HG02571 (cell line): ENCODE measurements at regions not wholly inside any gene's neighbourhood (a gene's known extent, or its start where the extent isn't known, plus 50 kb on each side); places are given as distances from the start of the nearest gene placed in this dataset.
"Not testable (repeated sequence)": the region's sequence is repeated elsewhere in the genome, so short reads cannot be mapped to it uniquely, and the experiment has no call there.

Source experiments
- ATAC-seq: cut with Tn5 transposase; IDR thresholded peaks from one replicate; pipeline ENCODE4 v1.9.1; 2021; ENCODE audit warnings: mild to moderate bottlenecking, moderate library complexity; ENCODE audit not compliant: unreplicated experiment

DNA sequence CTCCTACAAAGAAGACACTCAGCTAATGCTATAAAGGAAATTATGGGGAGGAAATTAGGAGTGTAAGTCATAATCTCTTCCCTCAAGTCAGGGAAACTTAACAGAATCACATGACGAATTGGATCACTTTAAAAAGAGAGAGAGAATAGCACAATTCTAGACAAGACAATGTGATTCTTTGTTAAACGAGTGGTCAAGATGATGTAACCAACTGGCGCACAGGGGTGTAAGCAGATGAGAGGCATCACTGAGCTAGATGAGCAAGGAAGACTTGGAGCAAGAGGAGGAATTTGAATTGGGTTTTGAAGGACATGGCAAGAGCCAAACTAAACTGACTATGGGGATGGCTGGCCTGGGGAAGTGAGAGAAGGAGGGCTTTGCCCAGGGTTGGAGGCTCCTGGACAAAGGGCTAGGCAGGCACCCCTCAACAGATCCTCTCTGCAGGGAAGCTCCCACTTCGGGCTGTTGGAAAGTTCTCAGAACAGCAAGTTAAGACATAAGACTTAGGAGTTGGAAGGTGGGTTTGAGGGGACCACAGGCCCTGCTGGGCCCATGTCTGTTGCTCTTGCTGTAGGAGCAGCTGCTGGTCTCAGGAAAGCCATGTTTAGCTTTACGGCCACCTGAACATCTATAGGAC lies 123.9 kb upstream of the GRIK3 start:
- no peak for ATAC-seq

DNA sequence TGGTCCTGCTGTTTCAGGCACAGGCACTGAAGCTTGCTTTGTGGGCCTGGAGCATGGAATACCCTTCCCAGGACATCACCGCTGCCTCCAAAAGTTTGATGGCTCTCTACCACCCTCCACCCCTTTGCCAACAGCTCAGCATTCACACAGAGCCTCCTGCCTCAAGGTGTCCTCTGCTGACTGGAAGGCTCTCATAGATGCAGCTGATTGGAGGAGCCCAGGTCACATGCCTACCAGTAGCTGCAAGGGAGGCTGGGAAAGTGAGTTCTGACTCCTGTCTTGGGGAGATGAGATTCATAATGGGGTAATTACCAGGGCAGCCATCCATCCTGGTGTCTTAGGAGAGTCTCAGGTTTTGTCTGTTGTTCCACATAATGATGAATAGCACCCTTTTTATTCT lies 124.8 kb upstream of the GRIK3 start:
- ATAC-seq = no peak

DNA sequence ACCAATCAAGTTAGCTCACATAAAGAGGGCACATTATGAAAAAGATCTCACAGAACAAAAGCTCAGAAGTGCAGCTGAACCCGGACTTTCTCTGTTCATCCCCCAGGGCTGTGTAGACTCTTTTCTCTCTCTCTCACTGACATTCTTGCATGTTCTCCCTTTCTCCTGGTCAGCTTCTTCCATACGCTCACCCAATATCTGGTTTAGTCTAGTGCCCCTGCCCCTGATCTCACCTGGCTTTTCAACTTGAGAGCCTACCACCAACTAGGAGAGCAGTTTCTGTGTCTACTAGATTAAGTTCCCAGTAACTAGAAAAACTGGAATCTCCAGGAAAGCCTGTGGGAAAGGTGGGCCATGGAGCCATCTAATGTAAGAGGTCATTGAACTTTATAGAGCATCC lies 126.9 kb upstream of the GRIK3 start:
- no peak for ATAC-seq

DNA sequence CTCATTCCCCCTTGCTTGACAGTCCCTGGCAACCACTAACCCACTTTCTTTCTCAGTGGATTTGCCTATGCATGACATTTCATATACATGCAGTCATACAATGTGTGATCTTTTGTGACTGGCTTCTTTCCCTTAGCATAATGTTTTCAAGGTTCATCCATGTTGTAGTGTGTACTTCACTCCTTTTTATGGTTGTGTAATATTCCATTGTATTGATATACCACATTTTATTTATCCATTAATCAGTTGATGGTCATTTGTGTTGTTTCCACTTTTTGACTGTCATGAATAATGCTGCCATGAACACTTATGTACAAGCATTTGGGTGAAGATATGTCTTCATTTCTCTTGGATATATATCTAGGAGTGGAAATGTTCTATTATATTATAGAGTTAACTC lies 127.7 kb upstream of the GRIK3 start:
- no peak for ATAC-seq

DNA sequence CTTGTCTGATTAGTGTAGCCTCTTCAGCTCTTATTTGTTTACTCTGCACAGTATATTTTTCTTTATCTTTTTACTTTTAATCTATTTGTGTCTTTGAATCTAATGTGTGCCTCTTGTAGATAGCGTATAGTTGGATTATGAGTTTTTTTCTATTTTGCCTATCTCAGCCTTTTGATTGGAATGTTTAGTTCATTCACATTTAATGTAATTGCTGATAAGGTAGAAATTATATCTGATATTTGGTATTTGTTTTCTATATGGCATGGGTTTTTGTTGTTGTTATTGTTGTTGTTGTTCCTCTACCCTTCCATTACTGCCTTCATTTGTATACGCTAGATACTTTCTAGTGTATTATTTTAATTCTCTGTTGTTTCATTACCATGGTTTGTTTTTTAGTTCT lies 131.7 kb upstream of the GRIK3 start:
- ATAC-seq = no peak

DNA sequence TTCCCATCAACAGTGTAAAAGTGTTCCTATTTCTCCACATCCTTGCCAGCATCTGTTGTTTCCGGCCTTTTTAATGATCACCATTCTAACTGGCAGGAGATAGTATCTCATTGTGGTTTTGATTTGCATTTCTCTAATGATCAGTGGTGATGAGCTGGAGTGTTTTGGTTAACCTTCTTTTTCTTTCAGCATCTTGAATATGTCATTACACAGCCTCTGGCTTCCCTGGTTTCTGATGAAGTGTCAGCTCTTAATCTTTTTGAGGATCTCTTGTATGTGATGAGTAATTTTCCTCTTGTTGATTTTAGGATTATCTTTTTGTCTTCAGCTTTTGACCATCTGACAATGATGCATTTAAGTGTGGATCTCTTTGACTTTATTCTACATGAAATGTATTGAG lies 133.2 kb upstream of the GRIK3 start:
- no peak for ATAC-seq

DNA sequence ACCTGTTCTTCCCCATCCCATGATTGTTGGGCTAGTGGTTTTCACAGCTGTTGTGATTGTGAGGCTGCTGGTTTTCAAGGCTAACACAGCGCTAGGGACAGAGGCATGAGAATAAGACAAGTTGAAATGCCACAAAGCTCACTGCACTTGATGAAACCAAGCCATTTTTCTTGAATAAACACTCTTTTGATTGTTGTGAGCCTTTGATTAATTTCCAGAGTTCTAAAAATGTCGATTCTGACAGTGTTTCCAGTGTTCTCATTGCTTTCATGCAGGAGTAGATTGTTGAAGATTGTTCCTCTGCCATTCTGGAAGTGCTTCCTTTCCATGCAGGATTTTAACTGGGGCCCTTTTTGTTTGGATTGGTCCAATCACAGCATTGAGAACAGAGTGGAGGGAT lies 134.9 kb upstream of the GRIK3 start:
- no peak for ATAC-seq

DNA sequence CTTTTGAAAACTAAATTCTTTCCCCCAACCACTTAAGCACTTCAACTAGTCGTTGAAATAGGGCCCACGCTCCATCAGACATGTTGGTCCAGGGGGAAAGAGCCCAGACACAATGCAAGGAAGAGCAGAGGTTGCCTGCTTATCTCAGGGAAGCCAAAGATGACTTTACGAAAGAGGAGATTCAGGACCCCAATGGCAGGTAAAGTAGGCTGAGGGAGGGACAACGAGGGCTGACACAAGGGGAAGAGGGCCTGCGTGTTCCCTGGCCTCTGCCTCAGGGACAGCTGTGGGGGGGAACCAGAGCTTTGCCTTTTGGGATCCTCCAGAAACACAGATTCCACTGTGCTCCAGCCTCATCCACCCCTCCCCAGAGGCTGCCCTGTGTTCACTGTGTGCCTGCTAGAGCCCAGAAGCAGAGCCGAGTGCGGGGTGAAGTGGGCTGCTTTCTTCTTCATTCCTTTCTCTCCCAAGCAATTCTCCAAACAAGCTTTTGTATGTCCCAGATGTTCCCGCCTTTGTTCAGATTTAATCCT lies 135.5 kb upstream of the GRIK3 start:
- no peak for ATAC-seq

DNA sequence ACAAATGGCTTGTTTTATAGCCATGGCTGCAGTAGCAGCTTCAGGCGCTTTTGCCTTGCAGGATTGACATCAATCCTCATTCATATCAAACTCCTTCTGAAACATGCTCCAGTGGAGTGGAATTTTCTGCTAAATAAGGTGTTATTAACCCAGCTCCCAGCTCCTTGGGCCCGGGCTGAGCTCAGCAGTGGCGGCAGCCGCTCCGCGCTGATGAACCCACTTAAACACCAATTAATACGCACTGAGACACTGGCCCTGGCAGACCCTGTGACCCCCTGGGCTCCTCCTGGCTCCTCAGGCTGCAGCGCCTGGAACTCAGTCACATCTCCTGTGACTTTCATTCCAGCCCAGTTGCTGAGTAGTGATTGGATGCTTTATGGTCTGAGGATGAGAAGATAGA lies 137.4 kb upstream of the GRIK3 start:
- ATAC-seq = no peak

DNA sequence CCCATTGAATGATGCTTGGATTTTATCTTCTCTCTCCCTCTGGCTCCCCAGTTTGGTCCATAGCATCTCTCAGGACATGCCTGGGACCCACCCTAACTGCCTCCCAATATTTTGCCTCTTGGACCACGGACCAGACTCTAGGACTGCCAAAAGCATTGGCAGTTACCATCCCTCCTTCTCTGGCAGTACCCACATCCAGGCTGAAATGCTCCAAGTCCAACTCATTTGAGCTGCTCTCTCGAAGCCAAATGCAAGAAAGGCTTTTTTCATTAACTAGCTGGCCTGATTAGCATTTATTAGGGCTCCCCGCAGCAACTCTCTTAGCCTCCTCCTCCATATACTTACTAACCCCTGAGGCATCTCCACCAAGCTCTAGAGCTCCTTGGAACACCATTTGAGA lies 140.0 kb upstream of the GRIK3 start:
- ATAC-seq = no peak

DNA sequence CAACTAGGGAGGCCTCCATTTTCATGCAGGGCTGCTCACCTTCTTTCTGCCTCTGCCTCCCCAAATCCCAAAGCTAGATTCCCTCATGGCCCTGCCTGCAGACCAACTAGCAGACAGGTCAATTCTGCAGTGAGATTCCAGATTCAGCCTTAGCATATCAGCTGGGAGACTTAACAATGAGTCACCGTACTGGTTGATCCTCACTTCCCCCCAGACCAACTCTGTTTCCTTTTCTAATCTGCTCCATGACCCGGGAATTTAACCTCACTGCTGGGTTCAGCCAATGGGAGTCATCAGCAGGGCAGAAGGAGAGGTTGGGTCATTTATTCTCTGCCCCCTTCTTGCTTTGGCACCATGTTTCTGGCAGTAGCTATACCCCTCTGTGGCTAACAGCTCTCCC lies 140.6 kb upstream of the GRIK3 start:
- ATAC-seq = no peak

DNA sequence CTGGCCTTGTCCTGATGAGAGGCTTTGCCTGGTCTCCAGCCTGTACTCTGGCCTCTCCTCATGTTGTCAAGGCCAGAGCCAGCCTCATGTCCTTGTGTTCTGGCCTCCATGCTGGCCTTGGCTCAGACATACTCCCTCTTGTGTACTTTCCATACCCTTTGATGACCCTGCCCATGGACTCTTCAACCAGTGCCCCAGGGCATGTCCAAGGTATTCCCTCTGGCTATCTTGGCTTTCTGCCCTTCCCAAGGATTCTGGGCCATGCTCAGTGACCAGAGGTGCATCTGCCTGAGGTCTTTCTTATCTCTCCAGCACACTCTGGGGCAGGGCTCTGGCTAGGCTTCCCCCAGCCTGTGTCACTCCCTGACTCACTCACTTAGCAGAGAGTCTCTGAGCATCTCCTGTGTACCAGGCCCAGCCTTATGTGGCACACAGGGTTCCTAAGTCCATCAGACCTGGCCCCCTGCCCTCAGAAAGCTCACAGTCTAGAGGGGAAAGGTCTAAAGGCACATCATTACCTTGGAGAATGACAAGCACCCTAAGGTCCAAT lies 141.4 kb upstream of the GRIK3 start:
- no peak for ATAC-seq

DNA sequence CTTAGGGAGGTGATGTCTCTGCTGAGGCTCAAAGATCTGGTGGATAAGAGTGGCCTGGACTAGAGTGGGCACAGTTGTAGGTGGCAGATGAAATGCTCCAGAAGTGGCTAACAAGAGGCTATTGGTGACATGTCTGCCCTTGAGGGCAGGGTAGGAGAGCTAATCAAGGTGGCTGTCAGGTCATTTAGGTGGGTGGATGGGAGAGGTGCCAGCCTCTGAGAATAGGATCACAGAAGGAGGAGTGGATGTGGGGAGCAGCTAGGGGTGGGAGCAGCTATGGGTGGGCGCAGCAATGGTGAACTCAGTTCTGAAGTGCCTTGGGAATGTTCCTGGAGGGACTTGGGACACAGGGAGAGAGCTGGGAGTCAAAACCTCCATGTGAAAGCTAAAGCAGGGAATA lies 142.0 kb upstream of the GRIK3 start:
- no peak for ATAC-seq

DNA sequence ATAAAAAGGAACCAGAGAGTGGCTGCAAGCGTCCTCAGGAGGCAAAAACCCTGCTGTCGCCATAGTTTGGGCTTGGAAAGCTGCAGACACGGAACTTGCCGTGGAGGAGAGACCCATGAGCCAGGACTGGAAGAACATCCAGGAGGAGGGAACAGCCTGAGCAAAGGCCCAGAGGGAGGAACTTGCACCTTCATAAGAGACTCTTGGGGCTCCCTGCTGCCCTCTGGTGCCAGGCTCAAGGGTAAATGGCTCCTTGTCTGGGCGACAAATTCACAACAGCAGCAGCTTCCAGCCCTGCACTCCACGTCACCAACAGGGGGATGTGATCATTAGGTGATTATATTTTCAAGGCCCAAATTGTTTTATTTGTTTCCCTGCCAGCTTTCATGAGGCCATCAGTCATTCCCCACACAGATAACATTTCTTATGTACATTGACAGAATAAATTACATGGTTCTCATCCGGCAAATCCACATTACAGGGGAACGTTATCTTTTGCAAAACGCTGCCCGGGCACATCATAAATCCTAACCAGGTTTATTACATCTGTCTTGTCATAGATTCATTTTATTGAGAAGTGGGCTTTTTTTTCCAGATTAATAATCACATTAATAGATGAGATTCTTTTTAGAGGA lies 143.0 kb upstream of the GRIK3 start:
- no peak for ATAC-seq

DNA sequence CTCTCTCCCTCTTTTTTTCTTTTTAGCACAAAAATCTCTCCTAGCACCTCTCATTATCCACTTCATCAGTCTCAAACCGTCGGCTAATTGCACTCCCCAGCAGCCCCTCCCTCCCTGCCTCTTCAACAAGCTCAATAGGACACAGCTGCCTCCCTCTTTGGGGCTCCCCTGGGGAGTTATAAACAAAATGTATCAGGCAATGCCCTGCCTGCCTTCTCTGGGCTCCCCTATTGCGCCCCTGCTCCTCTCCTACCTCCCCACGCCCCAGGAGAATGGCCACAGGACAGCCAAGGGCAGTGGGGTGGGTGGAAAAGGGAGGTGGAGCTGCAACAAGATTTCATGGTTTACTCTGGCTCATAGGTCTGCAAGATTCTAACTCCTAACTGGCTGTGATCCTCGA lies 147.1 kb upstream of the GRIK3 start:
- ATAC-seq = no peak

DNA sequence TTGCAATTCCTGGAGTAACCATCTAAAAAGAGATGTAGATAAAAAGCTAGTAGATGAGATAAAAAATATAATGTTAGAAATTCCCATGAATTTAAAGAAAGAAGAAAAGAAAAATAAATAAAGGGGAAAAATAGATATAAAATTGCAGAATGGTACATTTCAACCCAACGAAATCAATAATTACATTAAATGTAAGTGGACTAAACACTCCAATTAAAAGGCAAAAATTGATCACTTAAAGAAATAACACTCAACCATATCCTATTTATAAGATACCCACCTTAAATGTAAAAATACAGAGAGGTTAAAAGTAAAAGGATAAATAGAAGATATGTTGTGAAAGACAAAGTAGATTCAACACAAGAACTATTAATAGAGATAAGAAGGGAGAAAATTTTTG lies 150.5 kb upstream of the GRIK3 start:
- ATAC-seq = no peak

DNA sequence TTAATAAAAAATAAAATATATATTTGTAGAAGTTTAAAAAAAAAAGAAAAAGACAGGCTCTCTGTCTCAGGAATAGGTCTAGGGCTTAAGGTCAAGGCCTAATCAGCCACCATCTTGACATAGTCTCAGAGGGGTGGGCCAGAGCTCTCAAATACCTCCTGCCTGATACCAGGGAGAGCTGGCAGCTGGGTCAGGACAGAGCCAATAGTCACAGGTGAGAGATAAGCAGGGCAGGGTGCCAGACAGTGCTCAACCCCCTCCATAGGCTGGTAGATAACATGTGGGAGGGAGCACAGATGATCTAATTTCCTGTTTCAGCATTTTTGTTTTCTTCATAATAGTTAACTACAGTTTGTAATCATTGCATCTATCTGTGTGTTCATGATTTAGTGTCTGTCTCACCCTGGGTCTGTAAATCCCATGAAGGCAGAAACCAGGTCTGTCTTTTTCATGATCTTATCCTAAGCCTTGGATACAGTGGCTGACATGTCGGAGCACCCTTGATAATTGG lies 152.0 kb upstream of the GRIK3 start:
- ATAC-seq = no peak

DNA sequence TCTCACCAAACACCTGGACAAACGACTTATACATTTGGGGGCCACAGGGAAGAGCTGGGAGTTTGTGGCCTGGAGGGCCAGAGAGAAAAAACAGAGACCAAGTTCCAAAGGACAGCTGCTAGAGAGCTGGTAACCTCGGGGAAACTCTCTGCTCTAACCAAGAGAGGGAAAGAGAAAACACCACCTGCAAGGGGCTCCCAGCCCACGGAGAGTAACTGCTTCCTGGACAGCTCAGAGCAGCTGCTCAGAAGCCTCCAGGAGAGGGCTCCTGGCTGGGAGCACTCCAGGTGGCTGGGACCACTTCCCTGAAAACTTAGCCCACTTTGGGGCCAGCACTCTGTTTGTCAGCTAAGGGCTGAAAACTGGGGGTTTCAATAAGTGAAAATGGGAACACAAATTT lies 154.8 kb upstream of the GRIK3 start:
- ATAC-seq = no peak

DNA sequence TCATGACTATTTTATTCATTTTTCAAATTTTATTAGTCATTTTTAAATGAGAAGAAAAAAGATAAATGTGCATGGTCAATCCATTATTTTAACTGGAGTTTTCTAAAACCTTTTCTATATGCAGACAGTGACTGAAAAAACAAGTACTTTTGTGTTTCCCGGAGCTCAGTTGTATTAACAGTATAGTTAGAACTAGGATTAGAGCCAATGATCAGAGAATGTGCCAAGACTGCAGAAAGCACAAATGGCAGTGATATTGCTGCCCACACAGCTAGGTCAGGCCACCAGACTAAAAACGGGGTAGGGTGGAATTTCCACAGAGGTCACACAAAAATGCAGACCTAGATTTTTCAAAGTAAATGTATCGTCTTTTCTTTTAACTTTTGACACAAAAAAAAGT lies 163.1 kb upstream of the GRIK3 start:
- no peak for ATAC-seq

DNA sequence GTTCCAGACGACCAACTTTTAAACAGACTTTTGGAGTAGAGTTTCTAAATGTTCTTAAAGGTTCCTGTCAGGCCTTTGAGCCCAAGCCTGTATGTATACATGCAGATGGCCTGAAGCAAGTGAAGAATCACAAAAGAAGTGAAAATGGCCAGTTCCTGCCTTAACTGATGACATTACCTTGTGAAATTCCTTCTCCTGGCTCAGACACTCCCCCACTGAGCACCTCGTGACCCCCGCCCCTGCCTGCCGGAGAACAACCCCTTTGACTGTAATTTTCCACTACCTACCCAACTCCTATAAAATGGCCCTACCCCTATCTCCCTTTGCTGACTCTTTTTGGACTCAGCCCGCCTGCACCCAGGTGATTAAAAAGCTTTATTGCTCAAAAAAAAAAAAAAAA lies 180.0 kb upstream of the GRIK3 start:
- not testable (repeated sequence) for ATAC-seq

DNA sequence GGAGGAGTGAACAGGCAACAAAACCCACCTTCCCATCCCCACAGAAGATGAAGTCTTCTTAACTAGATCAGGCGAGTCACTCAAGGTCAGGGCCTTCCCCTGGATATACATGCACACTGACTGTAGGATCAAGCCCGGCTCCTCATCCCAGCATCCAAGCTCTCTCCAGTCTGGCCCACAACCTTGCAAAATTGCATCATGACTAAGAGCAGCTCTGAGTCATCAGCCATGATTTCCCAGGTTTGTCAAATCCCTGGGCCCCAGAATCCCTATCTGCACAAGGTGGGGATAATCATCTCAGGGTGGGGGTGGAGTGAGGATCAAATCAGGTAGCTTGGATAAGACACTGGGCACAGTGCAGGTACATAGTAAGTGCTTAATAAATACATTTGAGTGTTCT lies 199.3 kb upstream of the GRIK3 start:
- no peak for ATAC-seq

DNA sequence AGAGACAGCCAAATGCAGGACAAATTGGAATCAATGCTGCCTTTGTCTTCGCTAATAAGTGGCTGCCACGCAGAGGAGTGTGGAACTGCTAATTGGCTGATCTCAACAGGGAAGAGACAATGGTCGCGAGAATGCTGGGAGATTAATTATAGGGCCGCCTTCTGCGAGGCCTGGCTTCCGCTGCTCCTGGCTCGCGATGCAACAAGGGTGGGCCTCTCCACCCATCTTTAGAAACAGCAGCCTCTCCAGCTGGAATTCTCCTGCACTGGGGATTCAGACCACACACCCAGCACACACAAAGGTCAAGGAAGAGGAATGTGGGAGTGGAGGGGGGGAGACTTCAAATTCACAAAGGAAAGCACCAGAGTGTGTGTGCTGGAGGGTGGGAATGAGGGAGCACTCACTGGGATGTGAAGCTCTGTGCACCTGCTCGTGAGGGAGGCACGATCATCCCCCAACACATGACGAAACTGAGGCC lies 200.7 kb upstream of the GRIK3 start:
- no peak for ATAC-seq
